ENCODE measurements at regions not wholly inside any gene's neighbourhood (a gene's known extent, or its start where the extent isn't known, plus 50 kb on each side); places are given as distances from the start of the nearest gene placed in this dataset.

GRCh38 chr12:46485853-46486252 lies 113.3 kb upstream of the SLC38A2 start:
- Histone ChIP-seq H3K4me3 (ENCODE audit: control insufficient read depth in 2 of 3, extremely low read depth in 1 of 3, insufficient read depth in 2 of 3, low read depth in 1 of 3, low read length in 3 of 3) (no peak overlapping the region), H3K79me2 (ENCODE audit: control insufficient read depth, insufficient read depth, low read length) (no peaks in the 10 kb centered on the region), H3K4me1 (ENCODE audit: control insufficient read depth, extremely low read depth, insufficient read depth, low read length) (peaks cover 14% of the 10 kb centered on the region), H3K27me3 (ENCODE audit: control insufficient read depth, extremely low read depth, insufficient read depth, low read length) (no peaks in the 10 kb centered on the region), H3K4me2 (ENCODE audit: control insufficient read depth, extremely low read depth, insufficient read depth, low read depth, low read length) (no peak overlapping the region), H4K20me1 (ENCODE audit: control insufficient read depth, extremely low read depth, insufficient read depth, low read length) (no peaks in the 10 kb centered on the region), H3K36me3 (ENCODE audit: control insufficient read depth in 2 of 2, extremely low read depth in 1 of 2, insufficient read depth in 2 of 2, low read length in 2 of 2) (no peaks in the 10 kb centered on the region), H3K9me3 (ENCODE audit: control insufficient read depth, low read depth, low read length) (no peaks in the 10 kb centered on the region), H2AFZ (ENCODE audit: control insufficient read depth, low read length) (no peak overlapping the region), H3K27ac (ENCODE audit: control insufficient read depth, insufficient read depth, low read length) (no peak overlapping the region), H3K9me1 (ENCODE audit: control insufficient read depth, extremely low read depth, insufficient read depth, low read length) (no peaks in the 10 kb centered on the region), H3K9ac (ENCODE audit: control insufficient read depth, extremely low read depth, insufficient read depth, low read length) (no peak overlapping the region)
- TF ChIP-seq CTCF (optimal IDR thresholded peaks at IDR 0.05 in 1 of 3, IDR thresholded peaks at IDR 0.05 in 1 of 3, conservative IDR thresholded peaks at IDR 0.05 in 1 of 3; ENCODE audit: extremely low read depth in 1 of 3, insufficient read depth in 2 of 3, low read length in 3 of 3): no peak
- no peak for TF ChIP-seq EZH2 (IDR thresholded peaks at IDR 0.05; ENCODE audit: low read length)
- FAIRE-seq (no peak), DNase-seq (ENCODE audit: low read depth, low spot score) (no peak)
- dilution Hi-C loops (cut with MboI; ENCODE audit: extremely low pct_ligation_motif_present, low sequenced_read_pairs): no loop called here

- Histone ChIP-seq H3K79me2 (ENCODE audit: control insufficient read depth, insufficient read depth, low read length) (no peaks in the 10 kb centered on the region), H3K9me1 (ENCODE audit: control insufficient read depth, extremely low read depth, insufficient read depth, low read length) (no peaks in the 10 kb centered on the region), H3K36me3 (ENCODE audit: control insufficient read depth in 2 of 2, extremely low read depth in 1 of 2, insufficient read depth in 2 of 2, low read length in 2 of 2) (no peaks in the 10 kb centered on the region), H3K9me3 (ENCODE audit: control insufficient read depth, low read depth, low read length) (no peaks in the 10 kb centered on the region), H3K27ac (ENCODE audit: control insufficient read depth, insufficient read depth, low read length) (no peak overlapping the region), H3K4me1 (ENCODE audit: control insufficient read depth, extremely low read depth, insufficient read depth, low read length) (peaks cover 10% of the 10 kb centered on the region), H3K27me3 (ENCODE audit: control insufficient read depth, extremely low read depth, insufficient read depth, low read length) (no peaks in the 10 kb centered on the region), H3K9ac (ENCODE audit: control insufficient read depth, extremely low read depth, insufficient read depth, low read length) (no peak overlapping the region), H3K4me3 (ENCODE audit: control insufficient read depth in 2 of 3, extremely low read depth in 1 of 3, insufficient read depth in 2 of 3, low read depth in 1 of 3, low read length in 3 of 3) (no peak overlapping the region), H4K20me1 (ENCODE audit: control insufficient read depth, extremely low read depth, insufficient read depth, low read length) (no peaks in the 10 kb centered on the region), H2AFZ (ENCODE audit: control insufficient read depth, low read length) (no peak overlapping the region), H3K4me2 (ENCODE audit: control insufficient read depth, extremely low read depth, insufficient read depth, low read depth, low read length) (no peak overlapping the region)
- TF ChIP-seq EZH2 (IDR thresholded peaks at IDR 0.05; ENCODE audit: low read length) (no peak), CTCF (optimal IDR thresholded peaks at IDR 0.05 in 1 of 3, IDR thresholded peaks at IDR 0.05 in 1 of 3, conservative IDR thresholded peaks at IDR 0.05 in 1 of 3; ENCODE audit: extremely low read depth in 1 of 3, insufficient read depth in 2 of 3, low read length in 3 of 3) (no peak)
- FAIRE-seq (no peak), DNase-seq (ENCODE audit: low read depth, low spot score) (no peak)
- dilution Hi-C loops (cut with MboI; ENCODE audit: extremely low pct_ligation_motif_present, low sequenced_read_pairs): no loop called here
Measured at GRCh38 chr12:46484396-46485061, 112.0 kb upstream of the SLC38A2 start.

All from keratinocyte (primary cell).